Right lobe of liver (tissue), 4 donors: ENCODE measurements at regions not wholly inside any gene's neighbourhood (a gene's known extent, or its start where the extent isn't known, plus 50 kb on each side); places are given as distances from the start of the nearest gene placed in this dataset.

ENCODE experiments used
- CTCF ChIP-seq, 4 donors: fragments of 200-600 bp in 3 of 4; fragments of 450-650 bp in 1 of 4; IDR thresholded peaks; one replicate each; pipeline versions ENCODE4 v1.5.1 to v1.8.0; 2016 to 2022; ENCODE audit warnings: antibody characterized with exemption in 4 of 4, mild to moderate bottlenecking in 2 of 4
- POLR2A ChIP-seq: fragments of 450-650 bp; IDR thresholded peaks from one replicate; pipeline ENCODE4 v1.6.1; 2017; ENCODE audit warnings: antibody characterized with exemption, mild to moderate bottlenecking
- donor health status: DM: no; HTN: no; CAD: no.
- donor health status: DM: no; HTN: no; CAD: no.
- donor health status: DM: no; HTN: yes; CAD: no.

- peak; percentile 32 for TF ChIP-seq POLR2A
- TF ChIP-seq CTCF (IDR thresholded peaks at IDR 0.05) = no peak
Observed at GRCh38 chr18:26745288-26746181, 120.0 kb downstream of the AQP4 start.
